ENCODE measurements at regions not wholly inside any gene's neighbourhood (a gene's known extent, or its start where the extent isn't known, plus 50 kb on each side); places are given as distances from the start of the nearest gene placed in this dataset.

GRCh38 chr5:24118351-24118750, 526.4 kb downstream of the CDH10 start:
- TF ChIP-seq EZH2 (optimal IDR thresholded peaks at IDR 0.05; ENCODE audit: low read depth, low read length) = no peak
- no peak for TF ChIP-seq CTCF (IDR thresholded peaks at IDR 0.05; ENCODE audit: low read length)

Measured in MM.1S (cell line).